LHCN-M2 (cell line): ENCODE measurements at regions not wholly inside any gene's neighbourhood (a gene's known extent, or its start where the extent isn't known, plus 50 kb on each side); places are given as distances from the start of the nearest gene placed in this dataset.
"Not testable (repeated sequence)": the region's sequence is repeated elsewhere in the genome, so short reads cannot be mapped to it uniquely, and the experiment has no call there.

Experiments used
- DNase-seq: peaks from one replicate; pipeline ENCODE4 v3.0.0-alpha.2; 2012; ENCODE audit warnings: low read depth

DNA sequence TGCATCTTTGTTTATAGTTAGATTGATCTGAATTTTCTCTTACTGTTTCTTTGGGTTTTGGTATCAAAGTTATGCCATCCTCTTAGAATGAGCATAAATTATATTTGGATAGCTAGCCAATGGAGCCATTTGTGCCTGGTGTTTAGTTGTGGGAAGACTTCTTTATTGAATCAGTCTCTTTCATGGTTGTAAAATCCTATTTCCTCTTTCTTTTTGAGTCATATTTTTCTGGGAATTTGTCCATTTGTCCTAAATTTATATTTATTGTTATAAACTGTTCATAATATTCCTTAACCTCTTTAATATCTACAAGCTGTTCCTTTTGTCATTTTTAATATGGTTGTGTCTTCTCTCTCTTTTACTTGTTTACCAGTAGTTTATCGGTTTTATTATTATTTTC is 462.5 kb downstream of the AEBP2 start:
- no peak for DNase-seq

DNA sequence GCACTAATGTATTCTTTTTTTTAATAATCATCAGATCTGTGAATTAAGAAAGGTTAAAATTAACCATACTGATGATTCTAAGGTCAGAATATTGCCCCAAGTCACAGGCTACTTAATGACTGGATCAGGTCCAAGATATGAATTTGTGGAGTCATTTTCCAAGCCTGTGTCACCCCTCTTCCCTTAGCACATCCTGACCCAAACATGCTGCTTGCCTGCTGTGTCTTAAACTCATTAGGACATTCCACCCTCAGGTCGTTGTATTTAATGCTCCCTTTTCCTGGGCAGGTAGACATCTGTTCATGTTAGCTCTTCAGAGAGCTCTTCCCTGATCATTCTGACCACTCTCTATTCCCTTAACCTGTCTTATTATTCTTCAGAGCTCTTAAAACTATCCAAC is 463.5 kb upstream of the PDE3A start:
- DNase-seq = no peak

- DNase-seq = no peak
These were observed 459.5 kb upstream of the PDE3A start for GRCh38 chr12:19908830-19909229.

DNA sequence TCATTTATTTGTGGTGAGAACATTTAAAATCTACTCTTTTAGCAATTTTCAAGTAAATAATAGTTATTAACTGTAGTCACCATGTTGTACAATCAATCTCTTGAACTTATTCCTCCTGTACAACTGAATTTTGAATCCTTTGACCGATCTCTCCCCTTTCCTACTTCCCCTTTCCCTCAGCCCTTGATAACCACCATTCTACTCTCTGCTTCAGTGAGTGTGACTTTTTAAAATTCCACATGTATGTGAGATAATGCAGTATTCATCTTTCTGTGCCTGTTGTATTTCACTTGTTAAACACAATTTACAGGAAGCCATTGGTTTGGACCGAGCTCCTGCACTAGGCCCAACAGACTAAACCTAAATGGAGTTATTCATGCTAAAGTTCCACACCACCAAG is 458.9 kb upstream of the PDE3A start:
- DNase-seq = no peak

- DNase-seq = no peak
These were observed 457.7 kb upstream of the PDE3A start for GRCh38 chr12:19910681-19911080.

GRCh38 chr12:19912991-19913390 is 455.3 kb upstream of the PDE3A start:
- no peak for DNase-seq

- DNase-seq = peak; percentile 57
These were observed 452.7 kb upstream of the PDE3A start for GRCh38 chr12:19915392-19916195.

DNA sequence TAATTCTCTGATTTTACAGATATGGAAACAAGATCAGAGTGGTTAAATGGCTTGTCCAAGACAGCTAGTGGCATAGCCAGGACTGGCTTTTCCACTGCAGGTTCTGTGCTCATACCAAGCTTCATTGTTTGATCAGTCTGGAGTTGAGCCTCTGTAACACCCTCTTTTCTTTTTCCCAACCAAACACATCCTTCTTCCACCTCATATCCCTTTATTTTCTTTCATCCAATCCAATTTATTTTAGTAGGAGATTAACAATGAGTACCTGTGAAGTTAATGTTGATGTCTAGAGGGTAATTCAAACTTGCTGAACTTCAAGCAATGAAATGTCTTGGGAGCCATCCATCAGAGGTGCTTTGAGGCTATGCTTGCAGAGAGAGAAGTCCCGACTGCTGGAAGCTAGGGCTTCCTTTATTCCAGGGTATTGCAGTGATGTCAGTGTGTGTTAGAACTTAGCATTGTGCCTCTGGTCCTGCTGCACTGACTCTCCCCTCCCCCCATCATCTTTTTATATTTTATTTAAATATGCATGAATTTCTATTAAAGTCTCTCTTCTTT is 452.1 kb upstream of the PDE3A start:
- no peak for DNase-seq

GRCh38 chr12:19916974-19917373 is 451.4 kb upstream of the PDE3A start:
- DNase-seq = no peak

- DNase-seq = not testable (repeated sequence)
These were observed 446.6 kb upstream of the PDE3A start for GRCh38 chr12:19921716-19922115.

GRCh38 chr12:19922717-19923116 is 445.6 kb upstream of the PDE3A start:
- DNase-seq = no peak

GRCh38 chr12:19924360-19924759 is 444.0 kb upstream of the PDE3A start:
- DNase-seq = no peak

GRCh38 chr12:19925841-19926240 is 442.5 kb upstream of the PDE3A start:
- DNase-seq = peak; percentile 24

DNA sequence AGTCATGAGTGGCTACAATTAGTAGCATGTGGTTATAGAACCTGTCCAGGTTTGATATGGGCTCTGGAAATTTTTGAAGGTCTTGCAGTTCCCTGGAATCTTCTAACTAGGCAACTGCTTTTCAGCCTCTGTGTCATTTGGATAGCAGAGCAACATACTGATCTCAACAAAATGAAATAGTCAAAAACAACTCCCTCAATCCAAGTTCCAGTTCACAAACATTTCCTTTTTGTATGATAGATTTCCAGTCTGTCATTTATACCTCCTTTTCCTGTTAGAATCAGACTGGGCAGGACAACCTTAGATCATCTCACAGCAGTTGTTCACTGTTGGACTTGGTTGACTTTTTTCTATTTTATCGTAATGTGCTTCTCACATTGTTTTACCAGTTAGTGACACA is 442.1 kb upstream of the PDE3A start:
- DNase-seq = no peak

DNA sequence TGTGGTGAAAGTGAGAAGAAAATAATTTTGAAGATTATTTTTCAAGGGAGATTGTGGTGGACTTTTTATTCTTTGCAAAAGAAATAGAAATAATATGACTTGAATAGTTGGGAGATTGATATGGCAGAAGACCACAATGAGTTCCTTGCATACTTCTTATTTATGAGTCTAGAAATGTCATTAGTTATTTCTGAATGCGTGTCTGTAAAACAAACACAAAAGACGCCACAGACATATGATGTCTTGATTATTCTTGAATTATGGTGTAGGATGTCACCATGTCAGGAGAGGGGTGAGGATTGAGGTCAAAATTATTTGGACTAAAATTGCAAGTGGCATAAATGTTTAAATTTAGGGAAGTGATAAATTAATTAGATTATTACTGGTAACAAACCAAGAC is 440.7 kb upstream of the PDE3A start:
- DNase-seq = no peak

DNA sequence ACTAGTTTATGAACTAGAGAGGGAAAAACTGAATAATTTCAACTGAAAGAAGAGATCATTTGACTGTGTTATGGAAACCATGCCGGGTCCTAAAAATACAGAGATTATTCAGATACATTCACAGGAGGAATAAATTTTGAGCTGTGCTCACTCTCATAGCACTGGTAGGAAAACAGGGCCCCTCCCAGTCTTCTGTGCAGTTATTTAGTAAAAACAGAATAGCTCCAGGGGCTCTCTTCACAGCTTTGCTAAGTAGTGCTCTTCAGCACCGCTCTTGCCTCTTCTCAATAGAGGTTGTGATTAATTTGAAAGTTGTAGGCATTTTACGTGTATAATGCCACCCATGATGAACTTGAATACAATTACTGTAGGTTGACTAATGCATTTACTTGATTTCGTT is 435.9 kb upstream of the PDE3A start:
- DNase-seq = no peak

DNA sequence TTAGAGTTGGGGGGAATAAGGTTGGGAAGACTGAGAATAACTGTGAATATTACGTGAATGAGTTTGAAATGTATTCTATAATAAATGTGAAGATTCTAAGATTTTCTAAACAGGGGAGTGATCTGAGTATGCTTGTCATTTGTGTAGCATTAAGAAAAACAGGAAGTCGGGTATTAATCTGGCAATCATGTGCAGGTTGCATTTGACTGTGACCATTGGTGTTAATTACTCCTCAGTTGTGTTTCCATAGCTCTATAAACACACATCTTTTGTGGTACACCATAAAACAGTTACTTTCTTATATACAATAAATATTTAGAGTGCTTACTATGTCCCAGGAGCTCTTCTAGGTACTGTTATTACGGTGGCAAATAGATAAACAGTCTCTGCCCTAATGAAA is 434.4 kb upstream of the PDE3A start:
- no peak for DNase-seq

DNA sequence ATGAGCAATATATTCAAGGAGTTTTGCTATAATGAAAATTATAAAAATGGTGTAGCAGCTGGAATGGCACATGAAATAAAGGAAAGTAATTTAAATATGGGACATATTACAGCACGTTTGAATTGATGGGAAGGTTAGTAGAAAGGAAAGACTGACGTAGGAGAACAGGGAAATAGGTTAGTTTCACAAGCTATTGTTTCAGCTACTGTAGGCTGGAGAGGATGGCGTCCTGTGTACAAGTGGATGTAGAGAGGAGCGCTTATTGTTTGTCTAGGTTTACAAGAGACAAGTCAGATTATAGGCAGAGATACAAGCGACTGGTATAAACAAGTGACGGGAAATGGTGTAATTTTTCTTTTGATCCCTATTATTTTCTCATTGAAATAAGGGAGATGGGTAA is 431.2 kb upstream of the PDE3A start:
- no peak for DNase-seq

DNA sequence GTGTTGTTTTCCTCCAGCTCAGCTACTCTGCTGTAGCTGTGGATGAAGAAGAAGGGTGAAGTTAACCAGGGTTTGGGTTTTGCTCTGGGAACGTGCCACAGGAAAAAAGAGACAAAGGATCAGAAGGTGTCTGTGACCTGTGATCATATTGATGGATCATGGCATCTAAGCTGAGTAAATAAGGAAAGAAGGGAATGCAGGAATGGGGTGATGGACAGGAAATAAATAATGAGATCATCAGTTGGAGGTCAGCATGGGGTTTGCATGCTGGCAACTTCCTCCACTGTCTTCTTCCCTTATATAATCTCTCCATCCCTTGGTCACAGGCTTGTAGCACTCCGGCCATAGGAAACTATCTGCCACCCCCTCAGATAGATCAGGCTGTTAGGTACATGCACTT is 430.3 kb upstream of the PDE3A start:
- DNase-seq = no peak

DNA sequence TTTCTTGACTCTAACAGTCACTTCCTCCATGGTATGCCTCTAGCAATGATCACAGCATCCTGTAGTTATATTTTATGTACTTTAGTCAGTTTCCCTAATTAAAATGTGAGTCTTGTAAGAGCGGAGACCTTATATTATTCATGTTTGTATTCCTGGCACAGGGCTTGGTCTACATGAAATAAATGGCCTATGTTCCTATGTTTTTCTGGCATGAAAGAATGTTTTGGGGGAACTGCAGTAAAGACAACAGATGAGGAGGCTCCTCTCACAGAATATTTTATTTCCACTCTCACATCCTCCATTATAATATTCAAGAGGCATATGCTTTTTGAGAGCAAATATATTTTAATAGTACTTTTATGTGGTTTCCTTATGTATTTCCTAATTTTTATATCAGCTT is 429.8 kb upstream of the PDE3A start:
- DNase-seq = no peak

DNA sequence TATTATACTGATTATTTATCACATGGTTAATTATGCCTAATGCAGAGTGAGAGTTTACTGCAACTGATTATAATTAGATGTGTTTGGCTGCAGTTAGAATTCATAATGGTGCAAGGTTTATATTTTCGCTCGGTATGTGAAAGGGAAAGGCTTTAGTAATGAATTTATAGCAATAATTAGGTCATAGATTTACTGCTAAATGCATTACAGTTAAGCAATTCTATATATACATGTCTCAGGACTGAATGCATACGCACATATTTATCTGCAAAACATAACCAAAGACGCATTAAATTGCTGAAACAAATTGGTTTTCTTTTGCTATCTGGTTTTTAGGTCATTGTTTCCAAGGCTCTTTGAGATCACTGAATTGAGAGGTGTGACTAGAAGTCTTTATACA is 428.1 kb upstream of the PDE3A start:
- no peak for DNase-seq

DNA sequence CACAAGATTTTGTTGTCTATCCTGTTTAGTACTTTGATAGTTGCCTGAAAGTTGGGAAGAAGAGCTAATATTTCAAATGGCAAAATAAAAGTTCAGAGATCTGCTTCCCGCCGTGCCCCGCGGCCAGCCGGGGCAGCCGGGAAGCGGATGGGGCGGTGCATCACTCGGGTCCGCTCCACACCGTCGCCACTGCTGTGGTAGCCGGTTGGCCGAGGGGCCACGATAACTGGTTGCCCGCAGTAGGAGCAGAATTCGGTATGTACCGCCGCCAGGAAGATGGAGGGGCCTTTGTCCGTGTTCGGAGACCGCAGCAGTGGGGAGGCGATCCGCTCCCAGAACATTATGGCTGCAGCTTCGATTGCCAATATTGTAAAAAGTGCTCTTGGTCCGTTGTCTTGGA is 427.2 kb upstream of the PDE3A start:
- no peak for DNase-seq

DNA sequence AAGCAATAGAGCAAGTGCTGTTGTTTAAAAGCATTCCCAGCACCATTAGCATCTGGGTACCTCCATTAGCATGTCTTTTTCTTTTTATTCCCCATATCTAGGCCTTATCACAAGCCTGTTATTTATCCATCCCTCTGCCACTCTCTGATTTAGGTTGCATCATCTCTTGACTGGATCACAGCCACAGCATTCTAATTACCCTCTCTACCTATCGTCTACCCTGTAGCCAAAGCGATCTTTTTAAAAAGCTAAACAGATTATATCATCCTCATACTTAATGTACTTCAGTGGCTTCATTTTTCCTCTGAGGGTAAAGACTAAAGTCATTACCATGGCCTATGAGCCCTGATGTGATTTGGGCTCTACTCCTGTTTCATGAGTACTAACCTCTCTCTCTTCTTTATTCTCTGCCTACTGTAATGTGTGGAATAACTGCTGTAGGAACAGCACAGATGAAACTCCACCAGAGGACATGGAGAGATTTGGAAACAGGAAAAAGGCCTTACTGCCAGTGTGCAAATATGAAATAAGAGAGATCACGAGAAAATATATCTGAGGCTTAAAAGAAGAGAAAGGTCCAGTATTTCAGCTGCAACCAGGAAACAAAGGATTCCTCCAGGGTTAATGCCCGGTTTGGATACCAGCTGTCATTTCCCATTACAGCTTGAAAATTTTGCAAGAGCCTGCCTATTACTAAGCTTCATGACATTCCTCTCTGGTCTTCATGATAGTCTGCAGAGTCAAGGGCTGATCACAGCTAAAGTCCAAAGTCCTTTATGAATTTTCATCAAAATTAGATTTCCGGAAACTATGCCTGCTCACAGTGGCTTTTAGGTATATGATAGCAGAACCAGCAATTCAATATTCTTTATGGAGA is 422.5 kb upstream of the PDE3A start:
- DNase-seq = peak; percentile 92
